SU-DHL-6 (cell line): ENCODE measurements at regions not wholly inside any gene's neighbourhood (a gene's known extent, or its start where the extent isn't known, plus 50 kb on each side); places are given as distances from the start of the nearest gene placed in this dataset.

ENCODE experiments used
- CTCF ChIP-seq: fragments of 200-600 bp; sonication (generic); IDR thresholded peaks from one replicate; pipeline ENCODE4 v1.5.1; 2017; ENCODE audit warnings: antibody characterized with exemption, mild to moderate bottlenecking, low read length, moderate library complexity; ENCODE audit not compliant: insufficient read depth, poor library complexity, severe bottlenecking
- EZH2phosphoT487 ChIP-seq: fragments of 200-600 bp; sonication (generic), shearing (Covaris generic); conservative IDR thresholded peaks from 2 replicates; pipeline ENCODE4 v1.6.1; 2018; ENCODE audit warnings: mild to moderate bottlenecking, antibody characterized with exemption, low read length, moderate library complexity, mixed read lengths

GRCh38 chr6:91560409-91560808 lies 973.5 kb upstream of the MAP3K7 start:
- TF ChIP-seq EZH2phosphoT487 (no peak), CTCF (no peak)
